ENCODE measurements at regions not wholly inside any gene's neighbourhood (a gene's known extent, or its start where the extent isn't known, plus 50 kb on each side); places are given as distances from the start of the nearest gene placed in this dataset.
"Not testable (repeated sequence)": the region's sequence is repeated elsewhere in the genome, so short reads cannot be mapped to it uniquely, and the experiment has no call there.

GRCh38 chr6:139730340-139730974, 356.0 kb upstream of the CITED2 start:
- peaks cover 20% of the 10 kb centered on the region for H3K27me3 Mint-ChIP-seq
- H3K27ac Mint-ChIP-seq: no peak overlapping the region
- no peak for DNase-seq
- H3K4me3 Mint-ChIP-seq: no peak overlapping the region
- no peaks in the 10 kb centered on the region for H3K9me3 ChIP-seq (ENCODE audit: control insufficient read depth, low read length, poor library complexity, severe bottlenecking)
- peaks cover 2% of the 10 kb centered on the region for H3K36me3 Mint-ChIP-seq (ENCODE audit: low read depth)
- no peak for ATAC-seq
- H3K4me1 Mint-ChIP-seq: no peaks in the 10 kb centered on the region

- H3K4me3 Mint-ChIP-seq: no peak overlapping the region
- peaks cover 14% of the 10 kb centered on the region for H3K27me3 Mint-ChIP-seq
- no peak overlapping the region for H3K27ac Mint-ChIP-seq
- H3K9me3 ChIP-seq (ENCODE audit: control insufficient read depth, low read length, poor library complexity, severe bottlenecking): no peaks in the 10 kb centered on the region
- ATAC-seq (no peak), DNase-seq (no peak)
- peaks cover 2% of the 10 kb centered on the region for H3K36me3 Mint-ChIP-seq (ENCODE audit: low read depth)
- H3K4me1 Mint-ChIP-seq: no peaks in the 10 kb centered on the region
Observed at GRCh38 chr6:139728876-139729427, 354.5 kb upstream of the CITED2 start.

GRCh38 chr6:139726272-139726671, 351.8 kb upstream of the CITED2 start:
- DNase-seq; ATAC-seq; H3K27ac Mint-ChIP-seq; H3K4me1 Mint-ChIP-seq; H3K27me3 Mint-ChIP-seq; H3K9me3 ChIP-seq (ENCODE audit: control insufficient read depth, low read length, poor library complexity, severe bottlenecking); H3K36me3 Mint-ChIP-seq (ENCODE audit: low read depth); H3K4me3 Mint-ChIP-seq: not testable (repeated sequence)

GRCh38 chr6:139722530-139722929, 348.1 kb upstream of the CITED2 start:
- H3K27ac Mint-ChIP-seq: no peak overlapping the region
- DNase-seq (no peak), ATAC-seq (no peak)
- H3K4me1 Mint-ChIP-seq: no peaks in the 10 kb centered on the region
- H3K9me3 ChIP-seq (ENCODE audit: control insufficient read depth, low read length, poor library complexity, severe bottlenecking): no peaks in the 10 kb centered on the region
- H3K4me3 Mint-ChIP-seq: no peak overlapping the region
- H3K27me3 Mint-ChIP-seq: no peaks in the 10 kb centered on the region
- H3K36me3 Mint-ChIP-seq (ENCODE audit: low read depth): peaks cover 5% of the 10 kb centered on the region

- no peaks in the 10 kb centered on the region for H3K27me3 Mint-ChIP-seq
- H3K36me3 Mint-ChIP-seq (ENCODE audit: low read depth): peaks cover 4% of the 10 kb centered on the region
- no peak for ATAC-seq
- no peak for DNase-seq
- H3K4me1 Mint-ChIP-seq: no peaks in the 10 kb centered on the region
- no peak overlapping the region for H3K4me3 Mint-ChIP-seq
- H3K9me3 ChIP-seq (ENCODE audit: control insufficient read depth, low read length, poor library complexity, severe bottlenecking): no peaks in the 10 kb centered on the region
- no peak overlapping the region for H3K27ac Mint-ChIP-seq
Observed at GRCh38 chr6:139721954-139722353, 347.5 kb upstream of the CITED2 start.

- no peak overlapping the region for H3K27ac Mint-ChIP-seq
- H3K36me3 Mint-ChIP-seq (ENCODE audit: low read depth): no peaks in the 10 kb centered on the region
- no peak for DNase-seq
- no peak for ATAC-seq
- H3K4me3 Mint-ChIP-seq: no peak overlapping the region
- peaks cover 3% of the 10 kb centered on the region for H3K4me1 Mint-ChIP-seq
- peaks cover 5% of the 10 kb centered on the region for H3K27me3 Mint-ChIP-seq
- no peaks in the 10 kb centered on the region for H3K9me3 ChIP-seq (ENCODE audit: control insufficient read depth, low read length, poor library complexity, severe bottlenecking)
Observed at GRCh38 chr6:139713900-139714506, 339.6 kb upstream of the CITED2 start.

GRCh38 chr6:139713424-139713823, 339.0 kb upstream of the CITED2 start:
- H3K36me3 Mint-ChIP-seq (ENCODE audit: low read depth): no peaks in the 10 kb centered on the region
- H3K4me3 Mint-ChIP-seq: no peak overlapping the region
- ATAC-seq (no peak), DNase-seq (no peak)
- H3K9me3 ChIP-seq (ENCODE audit: control insufficient read depth, low read length, poor library complexity, severe bottlenecking): no peaks in the 10 kb centered on the region
- H3K27ac Mint-ChIP-seq: no peak overlapping the region
- peaks cover 5% of the 10 kb centered on the region for H3K27me3 Mint-ChIP-seq
- peaks cover 3% of the 10 kb centered on the region for H3K4me1 Mint-ChIP-seq

GRCh38 chr6:139712830-139713229, 338.4 kb upstream of the CITED2 start:
- no peaks in the 10 kb centered on the region for H3K9me3 ChIP-seq (ENCODE audit: control insufficient read depth, low read length, poor library complexity, severe bottlenecking)
- no peaks in the 10 kb centered on the region for H3K36me3 Mint-ChIP-seq (ENCODE audit: low read depth)
- H3K27me3 Mint-ChIP-seq: peaks cover 5% of the 10 kb centered on the region
- no peak overlapping the region for H3K4me3 Mint-ChIP-seq
- DNase-seq (no peak), ATAC-seq (no peak)
- H3K27ac Mint-ChIP-seq: no peak overlapping the region
- H3K4me1 Mint-ChIP-seq: peaks cover 3% of the 10 kb centered on the region

- H3K27me3 Mint-ChIP-seq: peaks cover 5% of the 10 kb centered on the region
- H3K36me3 Mint-ChIP-seq (ENCODE audit: low read depth): no peaks in the 10 kb centered on the region
- ATAC-seq: no peak
- peaks cover 3% of the 10 kb centered on the region for H3K4me1 Mint-ChIP-seq
- no peak overlapping the region for H3K4me3 Mint-ChIP-seq
- H3K27ac Mint-ChIP-seq: no peak overlapping the region
- no peak for DNase-seq
- no peaks in the 10 kb centered on the region for H3K9me3 ChIP-seq (ENCODE audit: control insufficient read depth, low read length, poor library complexity, severe bottlenecking)
Observed at GRCh38 chr6:139711804-139712585, 337.5 kb upstream of the CITED2 start.

- DNase-seq (no peak), ATAC-seq (no peak)
- Mint-ChIP-seq H3K36me3 (ENCODE audit: low read depth) (no peaks in the 10 kb centered on the region), H3K27me3 (peaks cover 5% of the 10 kb centered on the region), H3K4me1 (peaks cover 3% of the 10 kb centered on the region), H3K27ac (no peak overlapping the region), H3K4me3 (no peak overlapping the region)
- no peaks in the 10 kb centered on the region for H3K9me3 ChIP-seq (ENCODE audit: control insufficient read depth, low read length, poor library complexity, severe bottlenecking)
Observed at GRCh38 chr6:139710556-139710955, 336.1 kb upstream of the CITED2 start.

- DNase-seq: no peak
- Mint-ChIP-seq H3K36me3 (ENCODE audit: low read depth) (no peaks in the 10 kb centered on the region), H3K4me3 (no peak overlapping the region), H3K27ac (no peak overlapping the region), H3K27me3 (peaks cover 5% of the 10 kb centered on the region), H3K4me1 (peaks cover 3% of the 10 kb centered on the region)
- ATAC-seq: no peak
- H3K9me3 ChIP-seq (ENCODE audit: control insufficient read depth, low read length, poor library complexity, severe bottlenecking): no peaks in the 10 kb centered on the region
Observed at GRCh38 chr6:139708337-139709199, 334.1 kb upstream of the CITED2 start.

- Mint-ChIP-seq H3K27me3 (peaks cover 5% of the 10 kb centered on the region), H3K4me3 (no peak overlapping the region), H3K36me3 (ENCODE audit: low read depth) (no peaks in the 10 kb centered on the region), H3K27ac (no peak overlapping the region), H3K4me1 (peaks cover 3% of the 10 kb centered on the region)
- DNase-seq: no peak
- ATAC-seq: no peak
- no peaks in the 10 kb centered on the region for H3K9me3 ChIP-seq (ENCODE audit: control insufficient read depth, low read length, poor library complexity, severe bottlenecking)
Observed at GRCh38 chr6:139706912-139707311, 332.5 kb upstream of the CITED2 start.

- no peaks in the 10 kb centered on the region for H3K4me1 Mint-ChIP-seq
- no peak for DNase-seq
- no peaks in the 10 kb centered on the region for H3K9me3 ChIP-seq (ENCODE audit: control insufficient read depth, low read length, poor library complexity, severe bottlenecking)
- no peaks in the 10 kb centered on the region for H3K36me3 Mint-ChIP-seq (ENCODE audit: low read depth)
- no peak overlapping the region for H3K27ac Mint-ChIP-seq
- H3K27me3 Mint-ChIP-seq: no peaks in the 10 kb centered on the region
- no peak for ATAC-seq
- H3K4me3 Mint-ChIP-seq: no peak overlapping the region
Observed at GRCh38 chr6:139705284-139705683, 330.8 kb upstream of the CITED2 start.

Measured in T-helper 17 cell (primary cell).